IPS-18c (cell line): ENCODE measurements at regions not wholly inside any gene's neighbourhood (a gene's known extent, or its start where the extent isn't known, plus 50 kb on each side); places are given as distances from the start of the nearest gene placed in this dataset.

Experiments
- H3K4me3 ChIP-seq: 2 replicates; pipeline ENCODE4 v1.7.0; 2013; ENCODE audit warnings: low read depth, mild to moderate bottlenecking, low read length, moderate library complexity; ENCODE audit not compliant: insufficient read depth
- H3K9me3 ChIP-seq: one replicate; pipeline ENCODE4 v1.6.1; 2013; ENCODE audit warnings: mild to moderate bottlenecking, low read length, moderate library complexity; ENCODE audit not compliant: control insufficient read depth, insufficient read depth

DNA sequence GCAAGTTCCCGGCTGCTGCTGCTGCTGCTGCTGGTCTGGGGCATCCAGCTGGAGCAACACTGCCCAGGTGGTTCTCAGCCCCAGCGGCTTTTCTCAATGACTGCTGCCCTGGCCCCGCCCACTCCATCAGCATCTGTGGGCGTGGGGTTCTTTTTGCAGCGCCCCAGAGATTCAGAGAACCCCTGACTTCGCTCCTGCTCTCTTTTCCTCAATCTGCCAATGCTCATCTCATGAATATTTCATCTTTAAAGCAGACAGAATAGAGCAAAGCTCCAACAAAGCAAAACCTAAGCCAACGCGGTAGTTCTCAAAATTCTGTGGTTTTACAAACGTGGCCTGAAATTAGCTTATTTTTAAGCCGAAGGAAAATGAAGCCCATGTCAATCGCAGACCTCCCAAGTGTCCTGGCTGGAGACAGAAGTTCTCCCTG is 363.6 kb downstream of the CTTN start:
- Histone ChIP-seq H3K4me3 (no peak overlapping the region), H3K9me3 (no peaks in the 10 kb centered on the region)

- Histone ChIP-seq H3K9me3 (no peaks in the 10 kb centered on the region), H3K4me3 (no peak overlapping the region)
These were observed 364.5 kb downstream of the CTTN start for GRCh38 chr11:70762810-70763209.

- H3K9me3 ChIP-seq = no peaks in the 10 kb centered on the region
- no peak overlapping the region for H3K4me3 ChIP-seq
These were observed 365.3 kb downstream of the CTTN start for GRCh38 chr11:70763606-70764005.

DNA sequence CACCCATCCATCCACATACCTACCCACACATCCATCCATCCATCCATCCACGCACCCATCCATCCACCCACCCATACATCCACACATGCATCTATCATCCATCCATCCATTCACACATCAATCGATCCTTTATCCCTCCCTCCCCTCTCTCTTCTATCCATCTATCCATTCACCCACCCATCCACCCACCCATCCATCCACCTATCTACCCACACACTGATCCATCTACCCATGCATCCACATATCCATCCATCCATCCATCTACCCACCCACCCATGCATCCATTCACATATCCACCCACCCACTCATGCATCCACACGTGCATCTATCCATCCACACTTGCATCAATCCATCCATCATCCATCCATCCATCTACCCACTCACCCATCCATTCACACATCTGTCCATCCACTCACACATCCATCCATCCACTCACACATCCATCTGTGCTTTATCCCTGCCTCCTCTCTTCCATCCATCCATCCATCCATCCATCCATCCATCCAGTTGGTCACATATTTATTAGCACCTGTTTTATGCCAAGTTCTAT is 366.1 kb downstream of the CTTN start:
- Histone ChIP-seq H3K9me3 (peaks cover 2% of the 10 kb centered on the region), H3K4me3 (no peak overlapping the region)

- H3K9me3 ChIP-seq = peaks cover 2% of the 10 kb centered on the region
- H3K4me3 ChIP-seq = no peak overlapping the region
These were observed 368.6 kb downstream of the CTTN start for GRCh38 chr11:70766901-70767300.

DNA sequence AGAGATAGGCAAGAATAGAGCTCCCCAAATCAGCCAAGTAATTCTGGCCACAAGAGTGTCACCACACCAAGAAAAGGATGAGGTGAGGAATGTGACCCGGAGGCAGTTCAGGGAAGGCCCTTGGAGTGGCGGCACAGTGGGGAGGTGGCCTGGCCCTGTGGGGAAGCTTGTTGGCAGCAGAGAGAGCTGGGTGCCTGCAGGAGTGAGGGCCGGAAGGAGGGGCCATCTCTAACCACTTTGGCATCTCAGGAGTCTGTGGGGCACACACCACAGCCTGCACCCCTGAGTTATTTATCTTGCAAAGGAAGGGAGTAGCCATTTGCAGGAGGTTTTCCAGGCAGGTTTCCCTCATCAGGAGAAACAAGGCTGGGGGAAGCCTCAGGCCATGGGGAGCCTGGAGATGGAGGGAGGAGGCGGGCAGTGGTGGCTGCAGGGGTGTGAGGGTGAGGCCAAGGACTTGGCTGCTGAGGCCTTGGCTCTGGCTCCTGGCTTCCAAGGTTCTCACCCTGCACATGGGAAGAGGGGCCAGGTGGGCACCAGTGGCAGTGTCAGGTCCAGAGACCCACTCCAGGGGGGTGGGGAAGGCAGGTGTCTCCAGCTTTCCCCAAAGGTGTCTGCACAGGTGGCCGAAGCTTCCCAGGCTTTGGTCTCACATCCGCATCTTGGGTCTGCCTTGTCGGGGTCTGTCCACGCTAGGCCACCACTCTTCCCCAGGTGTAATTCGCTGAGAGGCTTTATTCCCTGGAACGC is 370.2 kb downstream of the CTTN start:
- Histone ChIP-seq H3K4me3 (no peak overlapping the region), H3K9me3 (peaks cover 2% of the 10 kb centered on the region)

GRCh38 chr11:70769106-70769505 is 370.8 kb downstream of the CTTN start:
- H3K9me3 ChIP-seq = peaks cover 2% of the 10 kb centered on the region
- no peak overlapping the region for H3K4me3 ChIP-seq

DNA sequence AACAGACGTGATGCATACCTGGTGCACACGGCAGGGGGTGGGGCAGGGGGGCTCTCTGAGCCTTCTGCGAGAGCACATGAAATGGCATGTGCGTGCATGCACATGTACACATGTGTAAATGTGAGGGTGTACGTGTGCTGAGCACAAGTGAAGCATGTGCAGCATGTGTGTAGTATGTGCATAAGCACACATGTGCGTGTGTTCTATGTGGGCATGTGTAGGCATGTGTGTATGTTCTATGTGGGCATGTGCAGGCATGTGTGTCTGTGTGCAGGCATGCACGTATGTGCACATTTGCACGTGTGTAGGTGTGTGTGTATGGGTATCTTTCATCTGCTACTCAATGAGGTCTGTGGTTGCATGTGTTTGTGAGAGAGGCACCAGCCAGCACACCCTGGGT is 371.2 kb downstream of the CTTN start:
- no peak overlapping the region for H3K4me3 ChIP-seq
- H3K9me3 ChIP-seq = peaks cover 2% of the 10 kb centered on the region

DNA sequence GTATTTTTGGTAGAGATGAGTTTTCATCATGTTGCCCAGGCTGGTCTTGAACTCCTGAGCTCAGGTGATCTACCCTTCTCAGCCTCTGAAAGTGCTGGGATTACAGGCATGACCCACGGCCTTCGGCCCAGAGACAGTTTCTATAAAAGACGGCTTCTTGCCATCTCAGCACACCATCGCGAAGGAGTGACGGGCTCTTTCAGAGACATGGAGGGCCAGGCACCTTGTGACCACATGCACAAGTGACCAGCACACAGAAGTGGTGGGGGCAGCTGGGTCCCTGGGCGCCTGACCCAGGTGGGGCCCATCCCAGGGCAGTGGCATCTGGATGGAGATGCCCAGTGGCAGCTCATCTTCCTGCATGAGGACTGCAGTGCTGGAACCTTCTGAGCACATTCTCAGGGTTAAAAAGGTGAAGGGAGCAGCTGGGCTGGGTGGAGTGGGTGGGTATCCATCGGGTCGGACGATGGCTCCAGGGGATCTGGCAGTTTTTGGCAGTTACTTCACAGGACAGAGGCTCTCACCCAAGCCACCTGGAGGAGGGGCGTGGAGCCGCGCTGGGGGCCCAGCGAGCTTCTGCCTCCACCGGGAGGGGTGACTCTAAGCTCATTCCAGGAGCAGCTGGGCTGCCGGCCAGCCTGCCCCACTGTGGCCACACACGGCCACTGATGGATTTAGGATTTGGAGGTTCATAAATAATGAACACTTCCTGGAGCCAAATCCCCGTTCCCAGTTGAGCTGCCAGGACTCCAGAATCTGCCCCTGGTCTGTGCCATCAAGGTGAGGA is 373.0 kb downstream of the CTTN start:
- H3K4me3 ChIP-seq = no peak overlapping the region
- peaks cover 2% of the 10 kb centered on the region for H3K9me3 ChIP-seq

DNA sequence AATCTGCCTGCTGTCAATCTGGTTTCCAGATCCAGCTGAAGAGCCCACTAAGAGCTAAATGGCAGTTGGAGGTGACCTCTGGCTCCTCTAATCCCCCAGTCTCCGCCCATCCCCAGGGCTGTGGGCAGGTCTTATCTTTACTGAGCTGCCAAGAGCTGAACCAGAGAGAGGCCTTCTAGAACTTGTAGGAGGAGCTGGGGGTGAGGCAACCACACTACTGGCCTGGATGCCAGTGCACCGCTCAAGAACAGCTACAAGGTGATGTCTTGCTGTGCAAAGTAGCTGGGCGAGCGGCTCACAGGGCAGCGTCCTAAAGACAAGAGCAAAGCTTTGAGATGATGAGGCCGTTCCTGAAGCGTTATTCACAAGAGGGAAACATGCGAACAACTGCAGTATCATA is 374.6 kb downstream of the CTTN start:
- no peak overlapping the region for H3K4me3 ChIP-seq
- H3K9me3 ChIP-seq = peaks cover 2% of the 10 kb centered on the region

DNA sequence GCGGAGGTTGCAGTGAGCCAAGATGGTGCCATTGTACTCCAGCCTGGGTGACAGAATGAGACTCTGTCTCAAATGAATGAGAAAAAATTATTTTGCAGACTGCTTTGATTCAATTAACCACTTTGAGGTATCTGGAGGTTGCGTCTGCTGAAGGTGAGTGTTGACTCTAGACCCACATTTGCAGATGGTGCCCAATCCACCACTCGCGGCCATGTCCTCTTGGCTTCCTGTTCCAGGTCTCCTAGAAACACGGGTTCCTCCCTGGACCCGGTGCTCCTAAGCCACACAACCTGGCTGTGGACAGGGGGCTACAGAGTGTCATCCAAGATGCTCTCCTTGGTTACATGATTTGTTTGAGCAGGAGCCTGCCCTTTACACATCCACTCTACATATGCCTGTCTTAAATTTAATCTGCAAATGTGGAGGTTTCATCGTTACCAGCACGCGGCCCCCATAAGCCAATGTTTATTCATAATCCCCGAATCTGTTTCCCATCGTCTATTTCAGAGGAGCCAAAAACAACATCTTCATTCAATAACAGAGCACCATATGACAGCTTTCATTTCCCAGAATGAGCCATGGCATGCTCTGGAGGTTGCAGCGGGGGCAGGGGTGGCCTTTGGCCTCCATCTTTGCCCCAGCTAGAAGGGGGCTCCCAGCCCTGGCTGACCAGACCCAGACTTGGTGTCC is 377.2 kb downstream of the CTTN start:
- Histone ChIP-seq H3K9me3 (no peaks in the 10 kb centered on the region), H3K4me3 (no peak overlapping the region)

DNA sequence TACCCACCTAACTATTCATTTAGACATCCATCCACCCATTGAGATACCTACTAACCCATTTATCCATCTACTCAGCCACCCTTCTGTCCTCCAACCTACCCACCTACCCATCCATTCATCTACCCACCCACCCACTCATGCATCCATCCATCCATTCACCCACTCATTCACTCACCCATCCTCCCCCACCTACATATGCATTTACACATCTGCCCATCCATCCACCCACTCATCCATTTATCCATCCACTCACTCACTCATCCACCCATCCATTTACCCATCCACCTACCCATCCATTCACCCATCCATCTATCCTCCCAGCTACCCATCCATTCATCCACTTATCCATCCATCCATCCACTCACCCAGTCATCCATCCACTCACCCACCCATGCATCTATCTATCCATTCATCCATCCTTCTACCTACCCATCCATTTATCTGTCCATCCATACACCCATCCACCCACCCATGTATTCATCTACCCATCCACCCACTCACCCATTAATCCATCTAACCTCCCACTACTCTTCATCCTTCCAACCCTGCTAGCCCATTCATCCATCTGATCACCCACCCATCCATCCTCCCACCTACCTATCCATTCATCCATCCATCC is 378.7 kb downstream of the CTTN start:
- H3K9me3 ChIP-seq = no peaks in the 10 kb centered on the region
- H3K4me3 ChIP-seq = no peak overlapping the region

GRCh38 chr11:70778883-70779282 is 380.6 kb downstream of the CTTN start:
- no peak overlapping the region for H3K4me3 ChIP-seq
- no peaks in the 10 kb centered on the region for H3K9me3 ChIP-seq

DNA sequence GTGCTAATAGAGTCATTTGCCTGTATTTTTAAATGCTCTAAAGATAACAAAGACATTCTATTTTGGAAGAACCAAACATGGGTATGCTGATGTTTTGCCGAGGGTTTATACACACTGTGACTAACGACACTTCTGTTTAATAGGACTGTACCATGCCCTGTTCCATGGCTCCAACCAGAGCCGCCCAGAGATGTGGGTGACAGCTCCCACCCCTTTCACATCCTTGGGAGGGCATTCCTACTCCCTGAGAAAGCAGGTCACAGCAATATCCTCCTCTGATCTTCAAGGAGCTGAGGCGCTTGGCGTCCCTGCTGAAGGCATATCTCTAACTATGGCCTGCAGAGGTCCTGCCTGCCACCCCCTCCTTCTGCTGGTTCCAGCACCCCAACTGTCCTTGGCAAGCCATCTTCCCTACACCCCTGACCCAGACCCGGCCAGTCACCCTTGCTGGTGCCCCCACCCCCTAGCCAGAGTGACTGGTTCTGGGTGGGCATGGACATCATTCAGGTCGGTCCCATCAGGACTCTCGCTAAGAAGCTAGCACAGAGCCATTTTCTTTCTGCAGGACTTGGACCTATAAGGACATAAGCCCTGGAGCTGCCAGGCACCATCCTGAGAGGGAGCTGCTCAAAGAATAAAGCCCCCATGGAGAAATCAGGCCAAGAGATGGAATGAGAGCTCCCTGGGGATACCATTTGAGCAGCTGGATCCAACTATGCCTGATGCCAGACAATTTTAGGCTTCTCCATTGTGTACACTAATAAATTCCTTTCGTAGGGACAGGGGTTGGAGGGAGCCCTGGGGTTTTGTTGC is 381.3 kb downstream of the CTTN start:
- no peaks in the 10 kb centered on the region for H3K9me3 ChIP-seq
- no peak overlapping the region for H3K4me3 ChIP-seq

DNA sequence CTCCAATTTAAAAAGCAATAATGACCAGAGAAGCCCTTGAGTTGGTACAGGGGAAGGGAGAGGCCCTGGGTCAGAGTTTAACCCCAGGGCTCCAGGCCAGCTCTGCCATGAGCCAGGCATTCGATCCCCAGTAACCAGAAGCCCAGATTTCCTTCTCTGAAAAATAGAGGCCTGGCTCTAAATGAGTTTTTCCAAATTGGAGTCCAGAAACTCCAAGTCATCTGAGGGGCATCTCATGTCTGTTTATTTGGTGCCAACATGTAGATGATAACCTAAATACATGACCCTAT is 381.9 kb downstream of the CTTN start:
- no peak overlapping the region for H3K4me3 ChIP-seq
- H3K9me3 ChIP-seq = no peaks in the 10 kb centered on the region

GRCh38 chr11:70782401-70782913 is 384.1 kb downstream of the CTTN start:
- Histone ChIP-seq H3K4me3 (no peak overlapping the region), H3K9me3 (no peaks in the 10 kb centered on the region)

DNA sequence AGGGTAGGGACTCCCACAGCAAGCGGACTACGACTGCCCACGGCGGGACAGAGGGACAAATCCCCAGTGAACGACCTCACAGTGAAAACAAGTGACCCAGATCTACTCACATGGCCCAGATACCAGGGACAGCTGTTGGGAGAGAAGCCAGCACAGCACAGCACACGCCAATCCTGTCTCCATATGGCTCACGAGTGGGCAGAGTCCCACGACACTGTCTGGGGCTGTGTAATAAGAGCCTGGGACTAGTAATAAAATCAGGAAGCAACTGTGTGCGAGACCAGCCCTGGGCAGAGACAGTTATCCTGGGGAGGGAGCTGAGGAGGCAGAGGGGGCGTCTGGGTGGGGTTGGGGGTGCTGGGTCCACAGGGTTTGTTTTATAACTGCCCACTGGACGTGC is 385.0 kb downstream of the CTTN start:
- no peak overlapping the region for H3K4me3 ChIP-seq
- H3K9me3 ChIP-seq = no peaks in the 10 kb centered on the region
